ENCODE measurements at regions not wholly inside any gene's neighbourhood (a gene's known extent, or its start where the extent isn't known, plus 50 kb on each side); places are given as distances from the start of the nearest gene placed in this dataset.

DNA sequence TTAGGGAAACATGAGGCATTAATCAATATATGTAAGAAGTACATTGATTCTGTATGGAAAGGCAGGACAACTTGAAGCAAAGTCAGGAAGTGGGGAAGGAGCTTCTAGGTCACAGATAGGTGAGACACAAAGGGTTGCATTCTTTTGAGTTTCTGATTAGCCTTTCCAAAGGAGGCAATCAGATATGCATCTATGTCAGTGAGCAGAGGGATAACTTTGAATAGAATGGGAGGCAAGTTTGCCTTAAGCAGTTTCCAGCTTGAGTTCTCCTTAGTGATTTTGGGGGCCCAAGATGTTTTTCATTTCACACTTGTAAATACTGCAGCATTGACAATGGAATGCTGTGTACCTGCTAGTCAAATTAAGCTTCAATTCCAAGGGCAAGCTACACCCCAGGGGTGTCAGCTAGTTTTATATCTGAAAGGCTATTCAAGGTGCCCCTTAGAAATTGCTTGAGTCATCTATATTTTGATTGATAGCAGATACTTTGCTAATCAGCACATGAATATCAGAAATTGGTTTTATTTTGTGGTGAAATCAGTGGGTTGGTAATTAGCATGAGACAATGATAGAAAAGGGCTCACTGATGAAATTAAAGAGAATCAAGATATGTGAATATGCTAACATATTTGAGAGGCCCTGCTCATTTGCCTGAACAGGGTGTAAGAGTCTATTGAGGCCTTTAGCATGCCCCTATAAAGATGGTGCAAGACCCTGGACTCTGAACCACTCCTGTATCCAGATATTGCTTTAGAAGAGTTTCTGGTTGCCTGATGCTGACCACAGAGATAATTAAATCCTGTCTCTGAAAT is 131.5 kb downstream of the TMEM17 start:
- DNase-seq (ENCODE audit: low spot score in 2 of 2) = no peak
- TF ChIP-seq, protein P1, sequence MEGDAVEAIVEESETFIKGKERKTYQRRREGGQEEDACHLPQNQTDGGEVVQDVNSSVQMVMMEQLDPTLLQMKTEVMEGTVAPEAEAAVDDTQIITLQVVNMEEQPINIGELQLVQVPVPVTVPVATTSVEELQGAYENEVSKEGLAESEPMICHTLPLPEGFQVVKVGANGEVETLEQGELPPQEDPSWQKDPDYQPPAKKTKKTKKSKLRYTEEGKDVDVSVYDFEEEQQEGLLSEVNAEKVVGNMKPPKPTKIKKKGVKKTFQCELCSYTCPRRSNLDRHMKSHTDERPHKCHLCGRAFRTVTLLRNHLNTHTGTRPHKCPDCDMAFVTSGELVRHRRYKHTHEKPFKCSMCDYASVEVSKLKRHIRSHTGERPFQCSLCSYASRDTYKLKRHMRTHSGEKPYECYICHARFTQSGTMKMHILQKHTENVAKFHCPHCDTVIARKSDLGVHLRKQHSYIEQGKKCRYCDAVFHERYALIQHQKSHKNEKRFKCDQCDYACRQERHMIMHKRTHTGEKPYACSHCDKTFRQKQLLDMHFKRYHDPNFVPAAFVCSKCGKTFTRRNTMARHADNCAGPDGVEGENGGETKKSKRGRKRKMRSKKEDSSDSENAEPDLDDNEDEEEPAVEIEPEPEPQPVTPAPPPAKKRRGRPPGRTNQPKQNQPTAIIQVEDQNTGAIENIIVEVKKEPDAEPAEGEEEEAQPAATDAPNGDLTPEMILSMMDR (IDR thresholded peaks at IDR 0.05) = no peak
- no peak for TF ChIP-seq POLR2AphosphoS5 (IDR thresholded peaks at IDR 0.05)
- TF ChIP-seq POLR2A (IDR thresholded peaks at IDR 0.05) = no peak
- TF ChIP-seq EP300 (IDR thresholded peaks at IDR 0.05) = no peak
- H3K9me3 ChIP-seq = no peaks in the 10 kb centered on the region
- no peaks in the 10 kb centered on the region for H3K27me3 ChIP-seq
- H3K36me3 ChIP-seq = no peaks in the 10 kb centered on the region
- no peak overlapping the region for H3K27ac ChIP-seq
- no peak overlapping the region for H3K4me3 ChIP-seq
- H3K4me1 ChIP-seq = no peaks in the 10 kb centered on the region

DNA sequence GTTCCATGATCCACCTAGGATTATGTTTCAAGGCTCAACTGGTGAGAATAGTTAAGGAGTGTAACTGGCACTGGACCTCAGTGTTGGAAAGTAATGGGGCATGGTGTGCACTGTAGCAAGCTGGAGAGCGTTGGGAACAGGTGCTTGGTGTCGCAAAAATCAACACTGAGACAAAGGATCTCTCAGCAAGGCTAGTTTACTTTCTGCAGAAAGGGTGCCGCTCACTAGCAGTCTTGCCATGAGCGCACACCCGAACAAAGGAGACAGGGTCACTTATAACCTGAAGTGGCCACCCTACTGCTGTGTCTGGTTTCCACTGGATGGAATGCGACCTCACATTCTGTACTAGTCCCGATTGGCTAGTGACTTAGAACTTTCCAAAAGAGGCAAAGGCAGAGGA is 133.2 kb downstream of the TMEM17 start:
- Histone ChIP-seq H3K27ac (no peak overlapping the region), H3K9me3 (no peaks in the 10 kb centered on the region), H3K36me3 (no peaks in the 10 kb centered on the region), H3K27me3 (no peaks in the 10 kb centered on the region), H3K4me1 (no peaks in the 10 kb centered on the region), H3K4me3 (no peak overlapping the region)
- 95% methylated on average over 7 of the region's 7 CpGs for WGBS
- TF ChIP-seq POLR2AphosphoS5 (IDR thresholded peaks at IDR 0.05) (no peak), POLR2A (IDR thresholded peaks at IDR 0.05) (no peak), EP300 (IDR thresholded peaks at IDR 0.05) (no peak)
- TF ChIP-seq, protein P1 (IDR thresholded peaks at IDR 0.05) = no peak
- DNase-seq (ENCODE audit: low spot score in 2 of 2) = no peak

DNA sequence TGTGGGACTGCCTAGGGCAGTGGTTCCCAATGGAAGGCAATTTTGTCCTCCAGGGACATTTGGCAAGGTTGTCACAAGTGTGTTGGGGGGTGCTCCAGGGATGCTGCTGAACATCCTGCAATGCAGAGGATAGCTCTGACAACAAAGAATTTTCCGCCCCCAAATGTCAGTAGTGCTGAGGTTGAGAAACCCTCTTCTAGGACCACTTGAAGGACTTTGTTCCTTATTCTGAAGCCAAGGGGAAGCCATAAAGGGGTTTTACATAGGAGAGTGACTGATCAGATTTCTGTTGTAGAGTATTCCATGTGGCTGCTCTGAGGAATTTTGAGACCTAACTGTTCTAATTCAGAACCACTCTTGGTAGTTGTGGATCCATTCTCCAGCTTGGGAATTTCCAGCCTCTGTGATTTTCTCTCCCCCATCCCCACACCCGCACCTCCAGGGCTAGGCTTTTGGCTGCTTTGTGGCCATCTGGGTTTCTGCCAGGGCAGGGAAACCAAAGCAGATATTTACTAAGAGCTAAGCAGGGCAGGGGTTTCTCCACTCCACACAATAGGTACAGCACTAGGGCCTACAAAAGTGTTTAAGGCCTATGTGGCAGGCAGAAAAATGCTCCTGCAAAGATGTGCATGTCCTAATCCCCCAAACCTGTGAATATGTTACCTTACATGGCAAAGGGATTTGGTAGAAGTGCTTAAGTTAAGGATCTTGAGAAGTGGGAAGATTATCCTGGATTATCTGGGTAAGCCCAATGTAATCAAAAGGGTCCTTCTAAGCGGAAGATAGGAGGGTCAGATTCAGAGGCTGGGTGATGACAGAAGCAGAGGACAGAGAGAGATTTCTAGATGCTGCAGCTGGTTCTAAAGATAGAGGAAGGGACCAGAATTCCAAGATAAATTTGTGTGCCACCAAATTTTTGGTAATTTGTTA is 135.4 kb downstream of the TMEM17 start:
- Histone ChIP-seq H3K27ac (no peak overlapping the region), H3K4me1 (no peaks in the 10 kb centered on the region), H3K4me3 (no peak overlapping the region), H3K36me3 (no peaks in the 10 kb centered on the region), H3K9me3 (no peaks in the 10 kb centered on the region), H3K27me3 (no peaks in the 10 kb centered on the region)
- no peak for TF ChIP-seq POLR2A (IDR thresholded peaks at IDR 0.05)
- WGBS = 76% methylated on average over 3 of the region's 3 CpGs
- no peak for DNase-seq (ENCODE audit: low spot score in 2 of 2)

DNA sequence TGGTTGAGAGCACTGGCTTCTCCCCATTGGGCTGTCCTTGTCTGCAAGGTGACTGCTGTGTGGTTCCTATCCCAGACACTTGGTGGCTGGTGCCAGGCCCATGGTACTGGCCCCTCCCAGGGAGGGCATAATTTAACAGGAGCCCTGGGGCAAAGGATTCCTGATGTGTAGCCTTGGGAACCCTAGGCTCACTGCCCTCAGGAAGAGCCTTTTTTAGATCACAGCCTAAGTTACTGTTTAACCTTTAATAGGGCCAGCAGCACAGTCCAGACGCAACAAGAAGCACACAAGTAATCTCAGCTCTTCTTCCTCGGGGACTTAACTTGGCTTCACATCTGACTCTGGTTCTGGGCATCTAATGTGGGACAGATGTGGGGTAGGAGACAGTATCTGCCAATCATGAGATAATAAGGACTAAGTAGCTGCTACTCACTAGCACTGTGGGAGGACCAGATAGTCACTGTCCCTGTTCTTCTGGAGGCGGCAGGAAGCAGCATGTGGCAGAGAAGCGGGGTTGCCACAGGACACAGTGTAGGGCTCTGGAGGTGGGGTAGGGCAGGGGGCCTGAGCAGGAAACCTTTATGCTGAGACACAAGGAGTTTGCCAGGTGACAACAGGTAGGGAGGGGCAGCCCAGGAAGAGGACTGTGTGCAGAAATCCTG is 136.3 kb downstream of the TMEM17 start:
- no peaks in the 10 kb centered on the region for H3K4me1 ChIP-seq
- DNase-seq (ENCODE audit: low spot score in 2 of 2) = no peak
- no peak overlapping the region for H3K27ac ChIP-seq
- H3K27me3 ChIP-seq = no peaks in the 10 kb centered on the region
- TF ChIP-seq, protein P1 (IDR thresholded peaks at IDR 0.05) = no peak
- TF ChIP-seq EP300 (IDR thresholded peaks at IDR 0.05) (no peak), POLR2A (IDR thresholded peaks at IDR 0.05) (no peak), POLR2AphosphoS5 (IDR thresholded peaks at IDR 0.05) (no peak)
- H3K36me3 ChIP-seq = no peaks in the 10 kb centered on the region
- H3K9me3 ChIP-seq = no peaks in the 10 kb centered on the region
- 46% methylated on average over 4 of the region's 4 CpGs for WGBS
- no peak overlapping the region for H3K4me3 ChIP-seq

DNA sequence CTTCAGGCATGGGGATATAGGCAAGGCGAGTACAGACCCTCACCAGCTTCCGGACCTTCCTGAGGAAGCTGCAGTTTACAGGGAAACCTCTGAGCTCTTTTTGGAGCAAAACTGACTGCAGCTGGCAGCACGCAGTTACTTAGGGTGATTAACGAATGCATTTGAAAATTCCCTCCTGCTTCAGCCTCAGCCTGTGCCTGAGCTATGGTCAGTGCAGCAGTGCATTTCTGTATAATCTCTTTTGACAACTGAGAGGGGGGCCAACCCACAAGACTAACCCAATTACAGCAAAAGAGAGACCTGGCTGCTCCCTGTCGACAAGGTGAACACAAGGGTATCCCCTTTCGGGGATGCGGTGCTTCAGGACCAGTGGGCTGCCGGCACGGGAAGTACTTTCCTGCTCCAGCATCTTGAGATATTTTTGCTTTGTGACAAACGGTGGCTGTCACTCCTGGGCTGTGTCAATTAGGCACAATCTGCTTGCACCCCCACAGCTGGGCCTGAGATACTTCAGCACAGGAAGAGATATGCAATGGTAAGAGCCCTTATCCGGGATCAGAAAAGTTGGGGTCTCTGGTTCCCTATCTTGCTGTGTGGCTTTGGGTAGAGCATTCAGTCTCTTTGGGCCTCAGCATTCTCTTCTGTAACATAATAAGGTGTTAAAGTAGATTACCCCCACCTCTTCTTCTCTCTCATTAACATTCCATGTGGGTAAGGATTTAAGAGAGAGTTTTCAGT is 141.0 kb downstream of the TMEM17 start:
- Histone ChIP-seq H3K4me1 (no peaks in the 10 kb centered on the region), H3K9me3 (no peaks in the 10 kb centered on the region), H3K27ac (no peak overlapping the region), H3K4me3 (no peak overlapping the region), H3K27me3 (no peaks in the 10 kb centered on the region), H3K36me3 (no peaks in the 10 kb centered on the region)
- DNase-seq (ENCODE audit: low spot score in 2 of 2) = no peak
- WGBS = 81% methylated on average over 10 of the region's 11 CpGs
- TF ChIP-seq, protein P1 (IDR thresholded peaks at IDR 0.05) = no peak
- no peak for TF ChIP-seq POLR2A (IDR thresholded peaks at IDR 0.05)
- no peak for TF ChIP-seq POLR2AphosphoS5 (IDR thresholded peaks at IDR 0.05)
- no peak for TF ChIP-seq EP300 (IDR thresholded peaks at IDR 0.05)
